GM23338 (cell line): ENCODE measurements at regions not wholly inside any gene's neighbourhood (a gene's known extent, or its start where the extent isn't known, plus 50 kb on each side); places are given as distances from the start of the nearest gene placed in this dataset.

Source experiments
- ATAC-seq: fragments of 200-7000 bp; cut with Tn5 transposase; 3 replicates; pipeline ENCODE4 v1.9.1; 2020
- DNase-seq: peaks from one replicate; pipeline ENCODE4 v3.0.0-alpha.2; 2015; ENCODE audit warnings: low spot score
- H2AFZ ChIP-seq: fragments of 200-600 bp; sonication (generic); 2 replicates; pipeline ENCODE4 v1.8.0; 2016; ENCODE audit warnings: antibody characterized with exemption, mild to moderate bottlenecking, moderate library complexity
- H3F3A ChIP-seq: fragments of 200-600 bp; sonication (generic); replicated peaks from 2 replicates; pipeline ENCODE4 v1.8.0; 2017; ENCODE audit warnings: antibody characterized with exemption, mixed run types, low read depth
- H3K27ac ChIP-seq: fragments of 200-600 bp; sonication (generic); 2 replicates; pipeline ENCODE4 v1.6.1; 2016; ENCODE audit warnings: low read depth
- H3K27me3 ChIP-seq: fragments of 200-600 bp; sonication (generic); 2 replicates; pipeline ENCODE4 v1.8.0; 2016; ENCODE audit warnings: mild to moderate bottlenecking, mixed run types, moderate library complexity; ENCODE audit not compliant: insufficient read depth
- H3K36me3 ChIP-seq: fragments of 200-600 bp; sonication (generic); 2 replicates; pipeline ENCODE4 v1.8.0; 2016; ENCODE audit warnings: mild to moderate bottlenecking; ENCODE audit not compliant: insufficient read depth
- H3K4me1 ChIP-seq: fragments of 200-600 bp; sonication (generic); 2 replicates; pipeline ENCODE4 v1.8.0; 2016; ENCODE audit warnings: mild to moderate bottlenecking, moderate library complexity; ENCODE audit not compliant: insufficient read depth
- H3K4me2 ChIP-seq: fragments of 200-600 bp; sonication (generic); 2 replicates; pipeline ENCODE4 v1.7.1; 2017; ENCODE audit warnings: mixed run types
- H3K4me3 ChIP-seq: fragments of 200-600 bp; sonication (generic); 2 replicates; pipeline ENCODE4 v1.6.1; 2016; ENCODE audit warnings: mixed run types
- H3K79me2 ChIP-seq: fragments of 200-600 bp; sonication (generic); replicated peaks from 2 replicates; pipeline ENCODE4 v1.8.0; 2017; ENCODE audit warnings: mild to moderate bottlenecking; ENCODE audit not compliant: insufficient read depth
- H3K9me2 ChIP-seq: fragments of 200-600 bp; sonication (generic); 2 replicates; pipeline ENCODE4 v1.8.0; 2017; ENCODE audit not compliant: insufficient read depth
- H4K20me1 ChIP-seq: fragments of 200-600 bp; sonication (generic); replicated peaks from 2 replicates; pipeline ENCODE4 v1.8.0; 2017; ENCODE audit warnings: mild to moderate bottlenecking; ENCODE audit not compliant: insufficient read depth
- H3K27ac Mint-ChIP-seq: 2 replicates; pipeline ENCODE4 v1.8.0; 2020; ENCODE audit warnings: inconsistent platforms, mild to moderate bottlenecking, moderate library complexity, mixed read lengths
- H3K27me3 Mint-ChIP-seq: 3 replicates; pipeline ENCODE4 v1.8.0; 2022; ENCODE audit warnings: low read depth, mild to moderate bottlenecking, moderate library complexity, mixed read lengths, inconsistent platforms; ENCODE audit not compliant: insufficient read depth, poor library complexity
- H3K36me3 Mint-ChIP-seq: 3 replicates; pipeline ENCODE4 v1.8.0; 2021; ENCODE audit warnings: low read depth, mild to moderate bottlenecking, inconsistent platforms, moderate library complexity, mixed read lengths
- H3K4me1 Mint-ChIP-seq: 3 replicates; pipeline ENCODE4 v1.8.0; 2020; ENCODE audit warnings: mild to moderate bottlenecking, inconsistent platforms, mixed read lengths
- H3K4me3 Mint-ChIP-seq: 3 replicates; pipeline ENCODE4 v1.8.0; 2021; ENCODE audit warnings: moderate library complexity, mild to moderate bottlenecking, inconsistent platforms, mixed read lengths
- H3K9me3 Mint-ChIP-seq: 3 replicates; pipeline ENCODE4 v1.8.0; 2020; ENCODE audit warnings: moderate library complexity, mild to moderate bottlenecking, inconsistent platforms, mixed read lengths
- CREB1 ChIP-seq: fragments of 250-450 bp; sonication (Bioruptor Pico); IDR thresholded peaks from 2 replicates; pipeline ENCODE4 v1.5.0; 2020; ENCODE audit warnings: low read depth, mild to moderate bottlenecking, moderate library complexity
- EZH2 ChIP-seq: fragments of 200-600 bp; sonication (generic); IDR thresholded peaks from one replicate; pipeline ENCODE4 v1.8.0; 2017; ENCODE audit warnings: antibody characterized with exemption, mild to moderate bottlenecking, low read depth; ENCODE audit not compliant: unreplicated experiment
- EZH2phosphoT487 ChIP-seq: fragments of 200-600 bp; sonication (generic); IDR thresholded peaks from one replicate; pipeline ENCODE4 v1.8.1; 2018; ENCODE audit warnings: antibody characterized with exemption; ENCODE audit not compliant: unreplicated experiment
- JUNB ChIP-seq: IDR thresholded peaks from one replicate; pipeline ENCODE4 v1.6.1; 2016; ENCODE audit warnings: antibody characterized with exemption; ENCODE audit not compliant: unreplicated experiment
- NANOG ChIP-seq: IDR thresholded peaks from 2 replicates; pipeline ENCODE4 v1.6.1; 2016; ENCODE audit warnings: antibody characterized with exemption, borderline replicate concordance
- POLR2AphosphoS5 ChIP-seq: IDR thresholded peaks from 2 replicates; pipeline ENCODE4 v1.6.1; 2016; ENCODE audit warnings: antibody characterized with exemption, low read depth
- STAT1 ChIP-seq: IDR thresholded peaks from one replicate; pipeline ENCODE4 v1.6.1; 2016; ENCODE audit warnings: antibody characterized with exemption; ENCODE audit not compliant: unreplicated experiment
- ZNF114 ChIP-seq: fragments of 250-450 bp; sonication (Bioruptor Pico); IDR thresholded peaks from 2 replicates; pipeline ENCODE4 v1.5.0; 2020; ENCODE audit warnings: mild to moderate bottlenecking, moderate library complexity
- ZNF331 ChIP-seq: fragments of 250-450 bp; sonication (Bioruptor Pico); IDR thresholded peaks from 2 replicates; pipeline ENCODE4 v1.5.0; 2020; ENCODE audit warnings: low read depth, mild to moderate bottlenecking, moderate library complexity
- TF ChIP-seq, protein P1 (sequence below): IDR thresholded peaks from one replicate; pipeline ENCODE4 v1.6.1; 2018; ENCODE audit warnings: antibody characterized with exemption; ENCODE audit not compliant: unreplicated experiment
- TF ChIP-seq, protein P2 (sequence below): IDR thresholded peaks from 2 replicates; pipeline ENCODE4 v1.6.1; 2016; ENCODE audit warnings: antibody characterized with exemption
- TF ChIP-seq, protein P3 (sequence below): fragments of 250-450 bp; sonication (Bioruptor Pico); IDR thresholded peaks from 2 replicates; pipeline ENCODE4 v1.5.0; 2020; ENCODE audit warnings: mild to moderate bottlenecking, moderate library complexity
- TF ChIP-seq, protein P4 (sequence below), 2 experiments: fragments of 200-600 bp in 1 of 2; sonication (generic) in 1 of 2; conservative IDR thresholded peaks; 2 replicates each; pipeline versions ENCODE4 v1.5.1 to v1.6.1; 2016 to 2017; ENCODE audit warnings: antibody characterized with exemption in 2 of 2, low read depth in 2 of 2, mild to moderate bottlenecking in 2 of 2, moderate library complexity in 1 of 2

DNA sequence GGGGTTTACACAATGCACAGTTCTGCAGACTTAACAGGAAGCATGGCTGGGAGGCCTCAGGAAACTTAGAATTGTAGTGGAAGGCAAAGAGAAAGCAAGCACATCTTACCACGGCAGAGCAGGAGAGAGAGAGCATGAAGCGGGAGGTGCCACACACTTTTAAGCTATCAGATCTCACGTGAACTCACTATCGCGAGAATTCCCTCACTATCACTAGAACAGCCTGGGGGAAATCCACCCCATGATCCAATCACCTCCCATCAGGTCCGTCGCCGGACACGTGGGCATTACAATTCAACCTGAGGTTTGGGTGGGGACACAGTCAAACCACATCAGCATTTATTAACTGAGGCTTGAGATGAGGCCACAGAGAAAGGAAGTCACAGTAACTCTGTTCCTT lies 326.7 kb downstream of the C16orf95 start:
- no peak overlapping the region for H3K4me3 Mint-ChIP-seq
- Histone ChIP-seq H3K9me2 (no peaks in the 10 kb centered on the region), H3K36me3 (no peaks in the 10 kb centered on the region), H3K4me1 (no peaks in the 10 kb centered on the region), H3K79me2 (no peaks in the 10 kb centered on the region), H4K20me1 (no peaks in the 10 kb centered on the region), H3K4me3 (no peak overlapping the region), H3K27me3 (no peaks in the 10 kb centered on the region), H3K27ac (no peak overlapping the region), H3F3A (no peaks in the 10 kb centered on the region), H3K4me2 (no peak overlapping the region), H2AFZ (peak overlapping the region; percentile 28; the same call in 1 of the 2 replicates)
- ATAC-seq (no peak), DNase-seq (no peak)
- TF ChIP-seq, protein P1, sequence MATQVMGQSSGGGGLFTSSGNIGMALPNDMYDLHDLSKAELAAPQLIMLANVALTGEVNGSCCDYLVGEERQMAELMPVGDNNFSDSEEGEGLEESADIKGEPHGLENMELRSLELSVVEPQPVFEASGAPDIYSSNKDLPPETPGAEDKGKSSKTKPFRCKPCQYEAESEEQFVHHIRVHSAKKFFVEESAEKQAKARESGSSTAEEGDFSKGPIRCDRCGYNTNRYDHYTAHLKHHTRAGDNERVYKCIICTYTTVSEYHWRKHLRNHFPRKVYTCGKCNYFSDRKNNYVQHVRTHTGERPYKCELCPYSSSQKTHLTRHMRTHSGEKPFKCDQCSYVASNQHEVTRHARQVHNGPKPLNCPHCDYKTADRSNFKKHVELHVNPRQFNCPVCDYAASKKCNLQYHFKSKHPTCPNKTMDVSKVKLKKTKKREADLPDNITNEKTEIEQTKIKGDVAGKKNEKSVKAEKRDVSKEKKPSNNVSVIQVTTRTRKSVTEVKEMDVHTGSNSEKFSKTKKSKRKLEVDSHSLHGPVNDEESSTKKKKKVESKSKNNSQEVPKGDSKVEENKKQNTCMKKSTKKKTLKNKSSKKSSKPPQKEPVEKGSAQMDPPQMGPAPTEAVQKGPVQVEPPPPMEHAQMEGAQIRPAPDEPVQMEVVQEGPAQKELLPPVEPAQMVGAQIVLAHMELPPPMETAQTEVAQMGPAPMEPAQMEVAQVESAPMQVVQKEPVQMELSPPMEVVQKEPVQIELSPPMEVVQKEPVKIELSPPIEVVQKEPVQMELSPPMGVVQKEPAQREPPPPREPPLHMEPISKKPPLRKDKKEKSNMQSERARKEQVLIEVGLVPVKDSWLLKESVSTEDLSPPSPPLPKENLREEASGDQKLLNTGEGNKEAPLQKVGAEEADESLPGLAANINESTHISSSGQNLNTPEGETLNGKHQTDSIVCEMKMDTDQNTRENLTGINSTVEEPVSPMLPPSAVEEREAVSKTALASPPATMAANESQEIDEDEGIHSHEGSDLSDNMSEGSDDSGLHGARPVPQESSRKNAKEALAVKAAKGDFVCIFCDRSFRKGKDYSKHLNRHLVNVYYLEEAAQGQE, result no peak
- TF ChIP-seq, protein P2, sequence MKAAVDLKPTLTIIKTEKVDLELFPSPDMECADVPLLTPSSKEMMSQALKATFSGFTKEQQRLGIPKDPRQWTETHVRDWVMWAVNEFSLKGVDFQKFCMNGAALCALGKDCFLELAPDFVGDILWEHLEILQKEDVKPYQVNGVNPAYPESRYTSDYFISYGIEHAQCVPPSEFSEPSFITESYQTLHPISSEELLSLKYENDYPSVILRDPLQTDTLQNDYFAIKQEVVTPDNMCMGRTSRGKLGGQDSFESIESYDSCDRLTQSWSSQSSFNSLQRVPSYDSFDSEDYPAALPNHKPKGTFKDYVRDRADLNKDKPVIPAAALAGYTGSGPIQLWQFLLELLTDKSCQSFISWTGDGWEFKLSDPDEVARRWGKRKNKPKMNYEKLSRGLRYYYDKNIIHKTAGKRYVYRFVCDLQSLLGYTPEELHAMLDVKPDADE, result no peak
- TF ChIP-seq CREB1 (CRISPR knock-in tag), result no peak
- TF ChIP-seq ZNF114 (CRISPR knock-in tag), result no peak
- TF ChIP-seq POLR2AphosphoS5, result no peak
- no peak for TF ChIP-seq ZNF331
- TF ChIP-seq JUNB, result no peak
- TF ChIP-seq, protein P3, sequence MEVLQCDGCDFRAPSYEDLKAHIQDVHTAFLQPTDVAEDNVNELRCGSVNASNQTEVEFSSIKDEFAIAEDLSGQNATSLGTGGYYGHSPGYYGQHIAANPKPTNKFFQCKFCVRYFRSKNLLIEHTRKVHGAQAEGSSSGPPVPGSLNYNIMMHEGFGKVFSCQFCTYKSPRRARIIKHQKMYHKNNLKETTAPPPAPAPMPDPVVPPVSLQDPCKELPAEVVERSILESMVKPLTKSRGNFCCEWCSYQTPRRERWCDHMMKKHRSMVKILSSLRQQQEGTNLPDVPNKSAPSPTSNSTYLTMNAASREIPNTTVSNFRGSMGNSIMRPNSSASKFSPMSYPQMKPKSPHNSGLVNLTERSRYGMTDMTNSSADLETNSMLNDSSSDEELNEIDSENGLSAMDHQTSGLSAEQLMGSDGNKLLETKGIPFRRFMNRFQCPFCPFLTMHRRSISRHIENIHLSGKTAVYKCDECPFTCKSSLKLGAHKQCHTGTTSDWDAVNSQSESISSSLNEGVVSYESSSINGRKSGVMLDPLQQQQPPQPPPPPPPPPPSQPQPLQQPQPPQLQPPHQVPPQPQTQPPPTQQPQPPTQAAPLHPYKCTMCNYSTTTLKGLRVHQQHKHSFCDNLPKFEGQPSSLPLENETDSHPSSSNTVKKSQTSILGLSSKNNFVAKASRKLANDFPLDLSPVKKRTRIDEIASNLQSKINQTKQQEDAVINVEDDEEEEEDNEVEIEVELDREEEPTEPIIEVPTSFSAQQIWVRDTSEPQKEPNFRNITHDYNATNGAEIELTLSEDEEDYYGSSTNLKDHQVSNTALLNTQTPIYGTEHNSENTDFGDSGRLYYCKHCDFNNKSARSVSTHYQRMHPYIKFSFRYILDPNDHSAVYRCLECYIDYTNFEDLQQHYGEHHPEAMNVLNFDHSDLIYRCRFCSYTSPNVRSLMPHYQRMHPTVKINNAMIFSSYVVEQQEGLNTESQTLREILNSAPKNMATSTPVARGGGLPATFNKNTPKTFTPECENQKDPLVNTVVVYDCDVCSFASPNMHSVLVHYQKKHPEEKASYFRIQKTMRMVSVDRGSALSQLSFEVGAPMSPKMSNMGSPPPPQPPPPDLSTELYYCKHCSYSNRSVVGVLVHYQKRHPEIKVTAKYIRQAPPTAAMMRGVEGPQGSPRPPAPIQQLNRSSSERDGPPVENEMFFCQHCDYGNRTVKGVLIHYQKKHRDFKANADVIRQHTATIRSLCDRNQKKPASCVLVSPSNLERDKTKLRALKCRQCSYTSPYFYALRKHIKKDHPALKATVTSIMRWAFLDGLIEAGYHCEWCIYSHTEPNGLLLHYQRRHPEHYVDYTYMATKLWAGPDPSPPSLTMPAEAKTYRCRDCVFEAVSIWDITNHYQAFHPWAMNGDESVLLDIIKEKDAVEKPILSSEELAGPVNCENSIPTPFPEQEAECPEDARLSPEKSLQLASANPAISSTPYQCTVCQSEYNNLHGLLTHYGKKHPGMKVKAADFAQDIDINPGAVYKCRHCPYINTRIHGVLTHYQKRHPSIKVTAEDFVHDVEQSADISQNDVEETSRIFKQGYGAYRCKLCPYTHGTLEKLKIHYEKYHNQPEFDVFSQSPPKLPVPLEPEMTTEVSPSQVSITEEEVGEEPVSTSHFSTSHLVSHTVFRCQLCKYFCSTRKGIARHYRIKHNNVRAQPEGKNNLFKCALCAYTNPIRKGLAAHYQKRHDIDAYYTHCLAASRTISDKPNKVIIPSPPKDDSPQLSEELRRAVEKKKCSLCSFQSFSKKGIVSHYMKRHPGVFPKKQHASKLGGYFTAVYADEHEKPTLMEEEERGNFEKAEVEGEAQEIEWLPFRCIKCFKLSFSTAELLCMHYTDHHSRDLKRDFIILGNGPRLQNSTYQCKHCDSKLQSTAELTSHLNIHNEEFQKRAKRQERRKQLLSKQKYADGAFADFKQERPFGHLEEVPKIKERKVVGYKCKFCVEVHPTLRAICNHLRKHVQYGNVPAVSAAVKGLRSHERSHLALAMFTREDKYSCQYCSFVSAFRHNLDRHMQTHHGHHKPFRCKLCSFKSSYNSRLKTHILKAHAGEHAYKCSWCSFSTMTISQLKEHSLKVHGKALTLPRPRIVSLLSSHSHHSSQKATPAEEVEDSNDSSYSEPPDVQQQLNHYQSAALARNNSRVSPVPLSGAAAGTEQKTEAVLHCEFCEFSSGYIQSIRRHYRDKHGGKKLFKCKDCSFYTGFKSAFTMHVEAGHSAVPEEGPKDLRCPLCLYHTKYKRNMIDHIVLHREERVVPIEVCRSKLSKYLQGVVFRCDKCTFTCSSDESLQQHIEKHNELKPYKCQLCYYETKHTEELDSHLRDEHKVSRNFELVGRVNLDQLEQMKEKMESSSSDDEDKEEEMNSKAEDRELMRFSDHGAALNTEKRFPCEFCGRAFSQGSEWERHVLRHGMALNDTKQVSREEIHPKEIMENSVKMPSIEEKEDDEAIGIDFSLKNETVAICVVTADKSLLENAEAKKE (CRISPR knock-in tag), result no peak
- TF ChIP-seq, protein P4, sequence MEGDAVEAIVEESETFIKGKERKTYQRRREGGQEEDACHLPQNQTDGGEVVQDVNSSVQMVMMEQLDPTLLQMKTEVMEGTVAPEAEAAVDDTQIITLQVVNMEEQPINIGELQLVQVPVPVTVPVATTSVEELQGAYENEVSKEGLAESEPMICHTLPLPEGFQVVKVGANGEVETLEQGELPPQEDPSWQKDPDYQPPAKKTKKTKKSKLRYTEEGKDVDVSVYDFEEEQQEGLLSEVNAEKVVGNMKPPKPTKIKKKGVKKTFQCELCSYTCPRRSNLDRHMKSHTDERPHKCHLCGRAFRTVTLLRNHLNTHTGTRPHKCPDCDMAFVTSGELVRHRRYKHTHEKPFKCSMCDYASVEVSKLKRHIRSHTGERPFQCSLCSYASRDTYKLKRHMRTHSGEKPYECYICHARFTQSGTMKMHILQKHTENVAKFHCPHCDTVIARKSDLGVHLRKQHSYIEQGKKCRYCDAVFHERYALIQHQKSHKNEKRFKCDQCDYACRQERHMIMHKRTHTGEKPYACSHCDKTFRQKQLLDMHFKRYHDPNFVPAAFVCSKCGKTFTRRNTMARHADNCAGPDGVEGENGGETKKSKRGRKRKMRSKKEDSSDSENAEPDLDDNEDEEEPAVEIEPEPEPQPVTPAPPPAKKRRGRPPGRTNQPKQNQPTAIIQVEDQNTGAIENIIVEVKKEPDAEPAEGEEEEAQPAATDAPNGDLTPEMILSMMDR (conservative IDR thresholded peaks at IDR 0.05; ENCODE audit: low read depth in 2 of 2), result no peak
- TF ChIP-seq EZH2phosphoT487, result no peak
- no peak for TF ChIP-seq STAT1
- TF ChIP-seq EZH2, result no peak
- no peak for TF ChIP-seq NANOG
- peaks cover 11% of the 10 kb centered on the region; the same call in 2 of the 3 replicates for H3K9me3 Mint-ChIP-seq
- peaks cover 13% of the 10 kb centered on the region for H3K27me3 Mint-ChIP-seq
- no peak overlapping the region for H3K27ac Mint-ChIP-seq
- peaks cover 3% of the 10 kb centered on the region; the same call in 2 of the 3 replicates for H3K36me3 Mint-ChIP-seq
- no peaks in the 10 kb centered on the region; the same call in 1 of the 3 replicates for H3K4me1 Mint-ChIP-seq
